PC-9 (cell line): ENCODE measurements at regions not wholly inside any gene's neighbourhood (a gene's known extent, or its start where the extent isn't known, plus 50 kb on each side); places are given as distances from the start of the nearest gene placed in this dataset.

Experiments
- BruUV-seq: library from RNA; stranded (reverse); fragments of 400-500 nt; replicated peaks from 2 replicates; lab custom pipeline; 2021; lab: Mats Ljungman, UMichigan
- CTCF ChIA-PET: fragments of 300-600 bp; sonication (Branson Sonifier 250); formaldehyde crosslinking; loops from one replicate; lab custom pipeline; 2022; ENCODE audit warnings: antibody characterized with exemption; lab: Charles Lee
- POLR2A ChIA-PET: fragments of 300-600 bp; sonication (Branson Sonifier 250); formaldehyde crosslinking; loops from one replicate; lab custom pipeline; 2022; ENCODE audit warnings: antibody characterized with exemption; ENCODE audit not compliant: unreplicated experiment; lab: Charles Lee
- DNase-seq, 2 experiments: peaks; one replicate each; pipeline versions ENCODE4 v3.0.0 to v3.0.0-alpha.2; 2015 to 2022; ENCODE audit warnings: mixed read lengths in 1 of 2
- H2AFZ ChIP-seq: fragments of 200-600 bp; sonication (generic); 2 replicates; pipeline ENCODE4 v1.8.1; 2017; ENCODE audit warnings: antibody characterized with exemption
- H3F3A ChIP-seq: fragments of 200-600 bp; sonication (generic); 2 replicates; pipeline ENCODE4 v1.8.1; 2017; ENCODE audit warnings: antibody characterized with exemption, mild to moderate bottlenecking, low read depth; ENCODE audit not compliant: insufficient read depth
- H3K27ac ChIP-seq: fragments of 200-600 bp; sonication (generic); 2 replicates; pipeline ENCODE4 v1.6.1; 2016; ENCODE audit warnings: mixed run types
- H3K27me3 ChIP-seq: fragments of 200-600 bp; sonication (generic); 2 replicates; pipeline ENCODE4 v1.6.1; 2016; ENCODE audit warnings: low read depth, mixed run types; ENCODE audit not compliant: insufficient read depth
- H3K36me3 ChIP-seq: fragments of 200-600 bp; sonication (generic); 2 replicates; pipeline ENCODE4 v1.6.1; 2016; ENCODE audit warnings: low read depth, mixed run types
- H3K4me1 ChIP-seq: fragments of 200-600 bp; sonication (generic); replicated peaks from 2 replicates; pipeline ENCODE4 v1.6.1; 2016; ENCODE audit warnings: mixed run types; ENCODE audit not compliant: insufficient read depth
- H3K4me2 ChIP-seq: fragments of 200-600 bp; sonication (generic); 2 replicates; pipeline ENCODE4 v1.6.1; 2017; ENCODE audit warnings: mixed run types
- H3K4me3 ChIP-seq: fragments of 200-600 bp; sonication (generic); 2 replicates; pipeline ENCODE4 v1.6.1; 2016; ENCODE audit warnings: mixed run types
- H3K79me2 ChIP-seq: fragments of 200-600 bp; sonication (generic); 2 replicates; pipeline ENCODE4 v1.6.1; 2017; ENCODE audit warnings: low read depth, mixed run types
- H3K9me2 ChIP-seq: fragments of 200-600 bp; sonication (generic); 2 replicates; pipeline ENCODE4 v1.8.1; 2017; ENCODE audit warnings: mild to moderate bottlenecking; ENCODE audit not compliant: insufficient read depth
- H3K9me3 ChIP-seq: fragments of 200-600 bp; sonication (generic); 2 replicates; pipeline ENCODE4 v1.8.1; 2016; ENCODE audit warnings: low read depth; ENCODE audit not compliant: insufficient read depth
- H4K20me1 ChIP-seq: fragments of 200-600 bp; sonication (generic); 2 replicates; pipeline ENCODE4 v1.8.1; 2017; ENCODE audit not compliant: insufficient read depth
- CTCF ChIP-seq: fragments of 200-600 bp; sonication (generic); conservative IDR thresholded peaks from 2 replicates; pipeline ENCODE4 v1.6.1; 2017; ENCODE audit warnings: mixed run types, antibody characterized with exemption, mild to moderate bottlenecking, moderate library complexity
- EZH2 ChIP-seq: fragments of 200-600 bp; sonication (generic); IDR thresholded peaks from 2 replicates; pipeline ENCODE4 v1.8.0; 2017; ENCODE audit warnings: antibody characterized with exemption, low read depth
- intact Hi-C: fragments of 100-400 bp; cut with micrococcal nuclease; formaldehyde crosslinking; loops from one replicate; pipeline ENCODE4 v1.10.0; 2022; ENCODE audit not compliant: unreplicated experiment

- POLR2A ChIA-PET: no interaction called here
- H3K9me3 ChIP-seq: no peaks in the 10 kb centered on the region
- H3K4me1 ChIP-seq: no peaks in the 10 kb centered on the region
- H3K27me3 ChIP-seq: no peaks in the 10 kb centered on the region
- H2AFZ ChIP-seq: no peak overlapping the region
- H3K79me2 ChIP-seq: no peaks in the 10 kb centered on the region
- CTCF ChIA-PET: no interaction called here
- TF ChIP-seq EZH2 (no peak), CTCF (no peak)
- no peak overlapping the region for H3K4me3 ChIP-seq
- no peak overlapping the region for H3K4me2 ChIP-seq
- H4K20me1 ChIP-seq: no peaks in the 10 kb centered on the region
- H3K9me2 ChIP-seq: no peaks in the 10 kb centered on the region
- H3K27ac ChIP-seq: no peak overlapping the region
- BruUV-seq: no TSS peak
- intact Hi-C loops: no loop called here
- H3K36me3 ChIP-seq: no peaks in the 10 kb centered on the region
- DNase-seq: no peak
- no peaks in the 10 kb centered on the region for H3F3A ChIP-seq
Measured at GRCh38 chr3:162112719-162113118, 616.1 kb downstream of the OTOL1 start.

GRCh38 chr3:162117961-162118360, 621.4 kb downstream of the OTOL1 start:
- Histone ChIP-seq H3K9me3 (no peaks in the 10 kb centered on the region), H4K20me1 (no peaks in the 10 kb centered on the region), H3K27ac (no peak overlapping the region), H3K79me2 (no peaks in the 10 kb centered on the region), H3K4me3 (no peak overlapping the region), H3K4me2 (no peak overlapping the region), H2AFZ (no peak overlapping the region), H3K36me3 (no peaks in the 10 kb centered on the region), H3K9me2 (no peaks in the 10 kb centered on the region), H3K27me3 (no peaks in the 10 kb centered on the region), H3F3A (no peaks in the 10 kb centered on the region), H3K4me1 (no peaks in the 10 kb centered on the region)
- ChIA-PET CTCF (no interaction called here), POLR2A (no interaction called here)
- no peak for DNase-seq
- no TSS peak for BruUV-seq
- intact Hi-C loops: no loop called here
- no peak for TF ChIP-seq CTCF
- no peak for TF ChIP-seq EZH2

GRCh38 chr3:162119651-162120050, 623.0 kb downstream of the OTOL1 start:
- Histone ChIP-seq H3K36me3 (no peaks in the 10 kb centered on the region), H3K9me3 (no peaks in the 10 kb centered on the region), H3K27me3 (no peaks in the 10 kb centered on the region), H2AFZ (no peak overlapping the region), H3K4me1 (no peaks in the 10 kb centered on the region), H4K20me1 (no peaks in the 10 kb centered on the region), H3K4me3 (no peak overlapping the region), H3K9me2 (no peaks in the 10 kb centered on the region), H3F3A (no peaks in the 10 kb centered on the region), H3K27ac (no peak overlapping the region), H3K79me2 (no peaks in the 10 kb centered on the region), H3K4me2 (no peak overlapping the region)
- intact Hi-C loops: no loop called here
- POLR2A ChIA-PET: no interaction called here
- DNase-seq: no peak
- TF ChIP-seq CTCF: no peak
- TF ChIP-seq EZH2: no peak
- CTCF ChIA-PET: no interaction called here
- no TSS peak for BruUV-seq
